ENCODE measurements at regions not wholly inside any gene's neighbourhood (a gene's known extent, or its start where the extent isn't known, plus 50 kb on each side); places are given as distances from the start of the nearest gene placed in this dataset.

DNA sequence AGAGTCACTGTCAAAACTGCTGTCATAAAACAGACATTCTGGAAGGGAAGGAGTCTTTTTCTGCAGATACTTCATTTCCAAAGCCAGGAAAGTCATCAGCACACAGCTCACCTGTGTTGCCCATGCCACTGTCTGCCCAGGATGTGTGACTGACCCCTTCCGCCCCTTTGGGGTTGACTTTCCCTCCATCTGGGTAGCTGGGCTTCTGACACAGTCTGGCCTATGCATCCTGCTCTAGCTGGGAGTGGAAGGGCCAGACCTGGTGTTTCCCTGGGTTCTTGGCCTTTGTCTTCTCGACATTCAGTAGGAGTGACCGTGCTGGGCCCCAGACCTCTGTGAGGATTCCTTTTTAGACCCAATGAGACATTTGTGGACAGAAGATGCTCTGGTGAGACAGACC is 378.9 kb upstream of the NUPR2 start:
- Histone ChIP-seq H3K9me3 (ENCODE audit: control insufficient read depth, insufficient read depth, low read length) (peaks cover 43% of the 10 kb centered on the region), H3K4me1 (ENCODE audit: control insufficient read depth, insufficient read depth, low read length) (no peaks in the 10 kb centered on the region), H3K27ac (ENCODE audit: low read length) (no peak overlapping the region), H3K27me3 (ENCODE audit: control insufficient read depth, insufficient read depth, low read length) (no peaks in the 10 kb centered on the region), H3K36me3 (ENCODE audit: control insufficient read depth, insufficient read depth, low read length) (no peaks in the 10 kb centered on the region), H3K4me3 (ENCODE audit: low read length) (no peak overlapping the region)
- WGBS (ENCODE audit: insufficient coverage, insufficient read length), result no CpG with 5 or more reads among the region's 3 CpGs
- no peak for DNase-seq (ENCODE audit: low read depth, low spot score)

DNA sequence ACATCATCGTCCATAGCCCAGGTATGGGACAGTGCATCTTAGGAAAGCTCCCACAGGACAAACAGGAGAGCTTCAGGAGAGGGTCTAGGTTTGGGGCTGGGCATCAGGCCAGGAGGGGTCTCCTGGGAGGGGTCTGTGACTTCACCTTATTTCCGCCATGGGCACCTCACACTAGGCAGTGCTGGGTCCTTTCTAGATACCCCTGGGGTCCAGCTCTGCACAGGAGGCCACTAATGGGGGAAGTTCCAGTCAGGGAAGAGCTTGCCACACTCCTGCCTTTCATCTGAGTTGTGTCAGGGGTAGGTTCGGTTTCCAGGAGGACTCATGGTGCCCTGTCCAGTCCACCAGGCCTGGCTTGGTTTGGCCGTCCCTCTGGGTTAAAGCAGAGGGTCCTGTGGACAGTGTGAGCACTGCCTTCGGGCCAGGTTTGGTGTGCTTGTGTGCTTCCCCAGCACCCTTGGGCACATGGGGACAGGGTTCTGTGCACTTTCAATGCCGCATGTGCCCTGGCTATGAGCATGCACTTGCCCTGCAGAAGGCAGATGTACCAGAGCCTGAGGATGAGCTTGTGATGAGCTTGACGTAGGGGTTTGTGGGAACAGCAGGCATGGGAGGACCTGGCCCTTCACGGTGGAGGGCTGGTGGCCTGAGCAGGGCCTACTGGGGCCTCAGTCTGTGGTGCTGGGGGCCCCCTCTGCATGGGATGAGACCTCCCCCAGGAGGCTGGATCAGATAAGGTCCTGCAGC is 377.7 kb upstream of the NUPR2 start:
- no peaks in the 10 kb centered on the region for H3K27me3 ChIP-seq (ENCODE audit: control insufficient read depth, insufficient read depth, low read length)
- no peak overlapping the region for H3K4me3 ChIP-seq (ENCODE audit: low read length)
- peaks cover 43% of the 10 kb centered on the region for H3K9me3 ChIP-seq (ENCODE audit: control insufficient read depth, insufficient read depth, low read length)
- H3K27ac ChIP-seq (ENCODE audit: low read length), result no peak overlapping the region
- no peaks in the 10 kb centered on the region for H3K36me3 ChIP-seq (ENCODE audit: control insufficient read depth, insufficient read depth, low read length)
- no peak for DNase-seq (ENCODE audit: low read depth, low spot score)
- WGBS (ENCODE audit: insufficient coverage, insufficient read length), result no CpG with 5 or more reads among the region's 8 CpGs
- no peaks in the 10 kb centered on the region for H3K4me1 ChIP-seq (ENCODE audit: control insufficient read depth, insufficient read depth, low read length)

DNA sequence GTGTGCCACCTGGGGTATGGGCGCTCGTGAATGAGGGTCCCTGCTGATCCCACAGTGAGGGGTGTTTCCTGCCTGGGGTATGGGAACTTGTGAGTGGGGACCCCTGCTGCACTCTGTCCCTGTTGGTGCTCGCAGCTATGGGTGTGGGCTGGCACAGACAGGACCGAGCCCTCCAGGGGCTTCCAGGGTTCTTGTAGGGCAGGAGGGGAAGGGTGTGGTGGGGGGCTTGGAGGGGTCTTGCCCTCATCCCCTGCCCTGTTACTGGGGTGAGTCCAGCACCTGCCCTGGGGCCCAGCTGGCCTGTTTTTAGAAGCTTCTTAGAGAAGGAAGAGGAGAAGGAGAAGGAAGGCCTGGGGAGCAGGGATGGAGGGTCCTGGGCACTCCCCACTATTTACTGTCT is 377.0 kb upstream of the NUPR2 start:
- H3K36me3 ChIP-seq (ENCODE audit: control insufficient read depth, insufficient read depth, low read length), result no peaks in the 10 kb centered on the region
- H3K27ac ChIP-seq (ENCODE audit: low read length), result no peak overlapping the region
- H3K4me1 ChIP-seq (ENCODE audit: control insufficient read depth, insufficient read depth, low read length), result no peaks in the 10 kb centered on the region
- peaks cover 44% of the 10 kb centered on the region for H3K9me3 ChIP-seq (ENCODE audit: control insufficient read depth, insufficient read depth, low read length)
- DNase-seq (ENCODE audit: low read depth, low spot score), result no peak
- no peak overlapping the region for H3K4me3 ChIP-seq (ENCODE audit: low read length)
- H3K27me3 ChIP-seq (ENCODE audit: control insufficient read depth, insufficient read depth, low read length), result no peaks in the 10 kb centered on the region
- WGBS (ENCODE audit: insufficient coverage, insufficient read length), result no CpG with 5 or more reads among the region's 4 CpGs

DNA sequence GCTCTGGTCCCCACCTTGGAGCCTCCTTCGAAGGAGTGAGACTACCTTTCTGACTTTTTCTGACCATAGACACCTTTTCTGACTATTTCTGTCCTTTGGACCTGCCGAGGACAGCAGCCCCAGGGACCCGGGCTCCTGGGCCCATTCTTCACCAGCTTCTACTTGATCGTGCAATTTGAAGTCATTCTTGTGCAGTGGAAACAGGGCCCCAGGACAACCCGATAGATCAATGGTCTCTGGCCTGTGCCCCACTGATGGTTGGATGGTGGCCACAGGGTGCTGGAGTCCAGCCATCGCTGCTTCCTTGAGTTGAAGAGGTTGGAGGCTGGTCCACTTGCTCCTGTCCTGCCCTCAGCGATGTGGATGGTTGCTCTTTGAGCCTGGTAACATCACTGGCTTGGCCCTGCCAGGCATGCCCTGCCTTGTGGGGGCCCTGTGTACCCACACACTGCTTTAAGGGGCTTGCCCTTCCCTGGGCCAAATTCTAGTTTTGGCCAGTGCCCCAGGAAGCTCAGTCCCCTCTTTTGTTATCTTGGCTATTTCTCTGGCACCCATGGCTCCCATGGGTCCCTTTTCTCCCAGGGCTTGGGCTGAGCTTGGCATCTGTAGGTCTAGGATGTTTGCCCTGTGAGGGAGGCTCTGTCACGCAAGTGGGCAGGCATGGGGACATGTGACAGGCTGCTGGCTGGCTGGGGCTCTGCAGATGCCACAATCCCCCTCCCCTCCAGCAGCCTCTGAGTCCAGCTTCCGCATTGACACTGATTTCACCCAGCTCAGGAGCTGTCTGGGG is 375.6 kb upstream of the NUPR2 start:
- Histone ChIP-seq H3K27me3 (ENCODE audit: control insufficient read depth, insufficient read depth, low read length) (no peaks in the 10 kb centered on the region), H3K4me3 (ENCODE audit: low read length) (no peak overlapping the region), H3K4me1 (ENCODE audit: control insufficient read depth, insufficient read depth, low read length) (no peaks in the 10 kb centered on the region), H3K9me3 (ENCODE audit: control insufficient read depth, insufficient read depth, low read length) (peaks cover 44% of the 10 kb centered on the region), H3K36me3 (ENCODE audit: control insufficient read depth, insufficient read depth, low read length) (no peaks in the 10 kb centered on the region), H3K27ac (ENCODE audit: low read length) (no peak overlapping the region)
- DNase-seq (ENCODE audit: low read depth, low spot score), result no peak
- no CpG with 5 or more reads among the region's 9 CpGs for WGBS (ENCODE audit: insufficient coverage, insufficient read length)

DNA sequence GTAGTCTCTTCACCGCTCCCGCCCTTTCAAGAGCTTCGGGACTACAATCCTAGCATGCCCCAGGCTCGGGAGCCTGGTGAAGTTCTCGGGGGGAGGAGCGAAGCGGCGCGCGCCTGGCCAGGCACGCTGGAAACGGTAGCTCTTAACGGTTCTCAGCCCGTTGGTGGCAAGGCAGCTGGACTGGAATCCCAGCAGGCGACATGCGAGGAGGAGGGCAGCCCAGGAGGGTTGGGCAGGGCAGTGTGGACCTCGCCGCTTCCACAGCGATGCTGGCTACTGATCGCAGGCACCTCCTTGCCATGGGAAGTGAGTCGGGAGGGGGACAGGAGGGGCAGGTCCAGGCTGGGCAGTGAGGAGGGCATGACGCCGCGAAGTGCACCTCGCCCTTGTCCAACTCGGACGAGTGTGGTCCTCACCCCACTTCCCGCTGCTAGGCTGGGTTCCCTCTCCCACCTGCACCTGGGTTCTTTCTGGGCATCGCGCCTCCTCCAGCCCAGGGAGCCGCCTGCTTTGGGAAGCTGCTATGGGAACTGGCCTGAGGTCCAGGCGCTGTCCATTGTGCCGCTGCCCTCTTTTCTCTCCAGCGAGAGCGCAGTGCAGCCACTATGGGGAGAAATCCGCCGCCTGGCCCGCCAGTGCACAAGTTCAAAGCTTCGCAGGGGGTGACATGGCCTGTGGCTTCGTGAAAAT is 367.8 kb upstream of the NUPR2 start:
- Histone ChIP-seq H3K36me3 (ENCODE audit: control insufficient read depth, insufficient read depth, low read length) (no peaks in the 10 kb centered on the region; the same call in 1 of the 2 replicates), H3K27me3 (ENCODE audit: control insufficient read depth, insufficient read depth, low read length) (no peaks in the 10 kb centered on the region), H3K4me3 (ENCODE audit: low read length) (no peak overlapping the region), H3K27ac (ENCODE audit: low read length) (no peak overlapping the region), H3K4me1 (ENCODE audit: control insufficient read depth, insufficient read depth, low read length) (no peaks in the 10 kb centered on the region; the same call in 1 of the 2 replicates), H3K9me3 (ENCODE audit: control insufficient read depth, insufficient read depth, low read length) (peaks cover 29% of the 10 kb centered on the region)
- DNase-seq (ENCODE audit: low read depth, low spot score), result no peak
- WGBS (ENCODE audit: insufficient coverage, insufficient read length), result no CpG with 5 or more reads among the region's 40 CpGs

DNA sequence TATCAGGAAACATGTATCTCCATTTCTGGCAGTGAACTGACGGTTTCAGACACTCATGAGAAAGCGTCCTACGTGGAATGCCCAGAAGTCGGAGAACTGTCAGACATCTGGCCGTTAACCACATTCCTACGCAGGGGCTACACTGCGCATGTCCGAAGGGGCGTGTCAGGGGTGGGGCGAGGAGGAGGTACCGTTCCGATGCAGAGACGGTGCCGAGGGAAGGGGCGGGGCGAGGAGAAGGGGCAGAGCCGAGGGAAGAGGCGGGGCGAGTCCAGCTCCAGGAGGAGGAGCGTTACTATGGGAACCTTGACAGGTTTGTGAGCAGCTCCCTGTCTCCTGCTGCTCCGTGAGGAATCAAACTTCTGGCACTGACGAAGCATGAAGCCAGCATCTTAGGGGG is 366.9 kb upstream of the NUPR2 start:
- Histone ChIP-seq H3K4me3 (ENCODE audit: low read length) (no peak overlapping the region), H3K27ac (ENCODE audit: low read length) (no peak overlapping the region), H3K9me3 (ENCODE audit: control insufficient read depth, insufficient read depth, low read length) (peaks cover 33% of the 10 kb centered on the region), H3K4me1 (ENCODE audit: control insufficient read depth, insufficient read depth, low read length) (no peaks in the 10 kb centered on the region; the same call in 1 of the 2 replicates), H3K36me3 (ENCODE audit: control insufficient read depth, insufficient read depth, low read length) (no peaks in the 10 kb centered on the region; the same call in 1 of the 2 replicates), H3K27me3 (ENCODE audit: control insufficient read depth, insufficient read depth, low read length) (no peaks in the 10 kb centered on the region)
- WGBS (ENCODE audit: insufficient coverage, insufficient read length), result no CpG with 5 or more reads among the region's 22 CpGs
- DNase-seq (ENCODE audit: low read depth, low spot score), result no peak

DNA sequence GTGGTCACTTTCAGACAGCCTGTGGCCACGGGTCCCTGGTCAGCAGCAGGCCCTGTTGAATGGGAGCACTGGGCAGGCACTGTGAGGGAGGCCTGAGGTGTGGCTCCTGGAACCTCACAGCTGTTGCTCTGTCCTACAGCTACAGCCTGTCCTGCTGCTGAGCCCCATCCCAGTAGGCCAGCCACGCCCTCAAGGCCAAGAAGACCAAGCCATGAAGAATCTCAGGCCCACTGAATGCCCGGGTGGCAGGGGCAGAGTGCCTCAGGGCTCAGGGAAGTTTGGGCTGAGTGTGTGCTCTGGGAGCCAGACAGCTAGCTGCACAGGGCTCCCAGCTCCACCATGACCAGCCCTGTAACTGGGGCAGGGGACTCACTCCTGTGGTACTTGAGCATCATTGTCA is 363.5 kb upstream of the NUPR2 start:
- Histone ChIP-seq H3K9me3 (ENCODE audit: control insufficient read depth, insufficient read depth, low read length) (peaks cover 35% of the 10 kb centered on the region), H3K27me3 (ENCODE audit: control insufficient read depth, insufficient read depth, low read length) (no peaks in the 10 kb centered on the region), H3K27ac (ENCODE audit: low read length) (no peak overlapping the region), H3K4me1 (ENCODE audit: control insufficient read depth, insufficient read depth, low read length) (no peaks in the 10 kb centered on the region; the same call in 1 of the 2 replicates), H3K4me3 (ENCODE audit: low read length) (no peak overlapping the region), H3K36me3 (ENCODE audit: control insufficient read depth, insufficient read depth, low read length) (no peaks in the 10 kb centered on the region; the same call in 1 of the 2 replicates)
- DNase-seq (ENCODE audit: low read depth, low spot score), result no peak
- no CpG with 5 or more reads among the region's 3 CpGs for WGBS (ENCODE audit: insufficient coverage, insufficient read length)

DNA sequence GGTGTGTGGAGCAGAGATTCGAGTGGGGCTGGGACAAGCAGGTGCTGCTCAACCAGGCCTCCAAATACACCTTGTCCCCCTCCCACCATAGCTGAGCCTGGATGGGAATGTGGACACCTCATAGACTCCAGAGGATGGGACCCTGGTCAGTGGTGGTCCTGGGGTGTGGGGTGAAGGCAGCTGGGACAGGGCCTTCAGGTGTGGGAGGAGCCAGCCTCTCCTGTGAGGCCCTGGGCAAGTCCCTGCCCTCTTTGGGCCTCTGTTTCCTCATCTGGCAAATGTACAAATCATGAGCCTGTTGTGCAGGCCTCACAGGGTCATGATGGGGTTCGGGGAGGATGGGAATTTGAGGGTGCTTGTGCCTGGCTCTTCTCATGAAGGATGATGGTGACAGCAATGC is 362.9 kb upstream of the NUPR2 start:
- no peak for DNase-seq (ENCODE audit: low read depth, low spot score)
- Histone ChIP-seq H3K4me1 (ENCODE audit: control insufficient read depth, insufficient read depth, low read length) (no peaks in the 10 kb centered on the region; the same call in 1 of the 2 replicates), H3K27ac (ENCODE audit: low read length) (no peak overlapping the region), H3K4me3 (ENCODE audit: low read length) (no peak overlapping the region), H3K9me3 (ENCODE audit: control insufficient read depth, insufficient read depth, low read length) (peaks cover 34% of the 10 kb centered on the region), H3K36me3 (ENCODE audit: control insufficient read depth, insufficient read depth, low read length) (no peaks in the 10 kb centered on the region; the same call in 1 of the 2 replicates), H3K27me3 (ENCODE audit: control insufficient read depth, insufficient read depth, low read length) (no peaks in the 10 kb centered on the region)
- no CpG with 5 or more reads among the region's 2 CpGs for WGBS (ENCODE audit: insufficient coverage, insufficient read length)

DNA sequence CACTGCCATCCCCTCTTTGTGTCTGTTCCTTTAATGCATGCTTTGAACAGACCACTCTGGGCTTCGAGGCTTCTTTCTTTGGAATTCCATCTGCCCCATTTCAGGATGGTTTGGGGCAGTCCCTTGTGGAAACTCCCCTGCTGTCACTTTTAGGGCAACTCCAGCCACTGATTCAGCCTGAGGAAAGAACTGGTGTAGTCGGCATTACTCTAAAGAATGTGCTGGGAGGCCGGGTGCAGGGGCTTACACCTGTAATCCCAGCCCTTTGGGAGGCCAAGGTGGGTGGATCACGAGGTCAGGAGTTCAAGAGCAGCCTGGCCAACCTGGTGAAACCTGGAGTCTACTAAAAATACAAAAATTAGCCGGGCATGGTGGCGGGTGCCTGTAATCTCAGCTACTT is 358.1 kb upstream of the NUPR2 start:
- no CpG with 5 or more reads among the region's 6 CpGs for whole genome bisulfite sequencing (ENCODE audit: insufficient coverage, insufficient read length)
- H3K4me3 ChIP-seq (ENCODE audit: low read length), result no peak overlapping the region
- DNase-seq (ENCODE audit: low read depth, low spot score), result no peak
- no peaks in the 10 kb centered on the region for H3K4me1 ChIP-seq (ENCODE audit: control insufficient read depth, insufficient read depth, low read length)
- H3K27ac ChIP-seq (ENCODE audit: low read length), result no peak overlapping the region
- H3K9me3 ChIP-seq (ENCODE audit: control insufficient read depth, insufficient read depth, low read length), result peaks cover 26% of the 10 kb centered on the region
- H3K27me3 ChIP-seq (ENCODE audit: control insufficient read depth, insufficient read depth, low read length), result no peaks in the 10 kb centered on the region
- H3K36me3 ChIP-seq (ENCODE audit: control insufficient read depth, insufficient read depth, low read length), result no peaks in the 10 kb centered on the region

DNA sequence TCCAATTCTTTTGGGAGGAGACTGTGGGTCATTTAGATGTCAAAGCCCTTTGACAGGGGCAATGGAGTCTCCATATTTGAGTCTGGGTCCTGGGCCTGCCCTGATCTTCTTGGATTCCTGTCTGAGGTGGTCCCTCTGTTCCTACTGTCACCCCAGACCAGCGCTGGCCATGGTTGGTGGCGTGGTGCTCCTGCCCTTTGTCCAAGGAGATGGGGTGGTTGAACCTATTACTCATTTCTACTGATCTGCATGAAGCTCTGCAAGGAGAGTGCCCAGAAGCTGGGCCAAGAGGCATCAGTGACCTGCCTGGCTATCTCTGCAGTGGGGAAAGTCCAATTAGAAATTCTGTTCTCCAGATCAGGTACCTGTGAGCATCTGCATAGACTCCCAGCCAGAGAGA is 355.6 kb upstream of the NUPR2 start:
- Histone ChIP-seq H3K27me3 (ENCODE audit: control insufficient read depth, insufficient read depth, low read length) (no peaks in the 10 kb centered on the region), H3K9me3 (ENCODE audit: control insufficient read depth, insufficient read depth, low read length) (peaks cover 16% of the 10 kb centered on the region), H3K27ac (ENCODE audit: low read length) (no peak overlapping the region), H3K4me3 (ENCODE audit: low read length) (no peak overlapping the region), H3K36me3 (ENCODE audit: control insufficient read depth, insufficient read depth, low read length) (no peaks in the 10 kb centered on the region), H3K4me1 (ENCODE audit: control insufficient read depth, insufficient read depth, low read length) (no peaks in the 10 kb centered on the region)
- no peak for DNase-seq (ENCODE audit: low read depth, low spot score)
- no CpG with 5 or more reads among the region's 2 CpGs for WGBS (ENCODE audit: insufficient coverage, insufficient read length)

All from iPS DF 6.9 (cell line).